GM12878 (cell line): ENCODE measurements at regions not wholly inside any gene's neighbourhood (a gene's known extent, or its start where the extent isn't known, plus 50 kb on each side); places are given as distances from the start of the nearest gene placed in this dataset.

Experiments used
- ATAC-seq: fragments of 200-7000 bp; cut with Tn5 transposase; 3 replicates; pipeline ENCODE4 v1.9.1; 2020; ENCODE audit warnings: mild to moderate bottlenecking, moderate library complexity
- BruUV-seq: library from RNA; stranded (reverse); fragments of 400-500 nt; replicated peaks from 2 replicates; lab custom pipeline; 2021; lab: Mats Ljungman, UMichigan
- CTCF ChIA-PET: fragments of 300-600 bp; sonication (Branson Sonifier 250); formaldehyde crosslinking; extraction: SDS; loops from one replicate; lab custom pipeline; 2021; ENCODE audit warnings: inconsistent platforms; lab: Yijun Ruan, JAX
- POLR2A ChIA-PET: fragments of 350-600 bp; formaldehyde crosslinking; extraction: SDS; loops from one replicate; lab custom pipeline; 2021; ENCODE audit warnings: inconsistent platforms; lab: Charles Lee
- RAD21 ChIA-PET: fragments of 300-600 bp; sonication (Branson Sonifier 250); formaldehyde crosslinking; loops from one replicate; lab custom pipeline; 2023; ENCODE audit warnings: antibody characterized with exemption; ENCODE audit not compliant: unreplicated experiment; lab: Charles Lee
- SMC1A ChIA-PET: fragments of 300-600 bp; sonication (Branson Sonifier 250); formaldehyde crosslinking; loops from one replicate; lab custom pipeline; 2023; ENCODE audit not compliant: unreplicated experiment, uncharacterized antibody; lab: Charles Lee
- DNase-seq: peaks from one replicate; pipeline ENCODE4 v3.0.0-alpha.2; 2011; ENCODE audit warnings: low read depth, low spot score
- FAIRE-seq: peaks from 3 replicates; lab custom pipeline; 2011; peaks lifted over from hg19 to GRCh38; lab: Jason Lieb, UNC
- H2AFZ ChIP-seq: 2 replicates; pipeline ENCODE4 v1.6.0; 2011; ENCODE audit warnings: low read depth, low read length, control low read depth; ENCODE audit not compliant: control insufficient read depth
- H3K27ac ChIP-seq: 2 replicates; pipeline ENCODE4 v1.5.1; 2011; ENCODE audit warnings: control low read depth; ENCODE audit not compliant: control insufficient read depth, insufficient read depth
- H3K27me3 ChIP-seq, 2 experiments: replicated peaks in 1 of 2; 2 replicates each; pipeline versions ENCODE4 v1.6.0 to v1.6.1; 2011; ENCODE audit warnings: low read length in 1 of 2; ENCODE audit not compliant: control insufficient read depth in 2 of 2, insufficient read depth in 2 of 2
- H3K36me3 ChIP-seq, 2 experiments: 2 replicates each; pipeline ENCODE4 v1.5.1; 2011; ENCODE audit warnings: low read length in 1 of 2; ENCODE audit not compliant: control insufficient read depth in 2 of 2, insufficient read depth in 2 of 2
- H3K4me1 ChIP-seq: 2 replicates; pipeline ENCODE4 v1.6.1; 2011; ENCODE audit warnings: mild to moderate bottlenecking, low read length, moderate library complexity, mixed read lengths; ENCODE audit not compliant: control insufficient read depth, insufficient read depth
- H3K4me2 ChIP-seq: 2 replicates; pipeline ENCODE4 v1.6.0; 2011; ENCODE audit warnings: control low read depth; ENCODE audit not compliant: control insufficient read depth, insufficient read depth
- H3K4me3 ChIP-seq: fragments of 200-600 bp; sonication (generic); 2 replicates; pipeline ENCODE4 v1.5.1; 2016
- H3K79me2 ChIP-seq: 2 replicates; pipeline ENCODE4 v1.6.0; 2011; ENCODE audit warnings: low read length; ENCODE audit not compliant: control insufficient read depth, insufficient read depth
- H3K9ac ChIP-seq: 2 replicates; pipeline ENCODE4 v1.8.0; 2011; ENCODE audit warnings: low read length, control low read depth, mixed read lengths; ENCODE audit not compliant: control insufficient read depth, insufficient read depth
- H3K9me3 ChIP-seq: replicated peaks from 3 replicates; pipeline ENCODE4 v1.5.1; 2011; ENCODE audit warnings: mild to moderate bottlenecking, low read length; ENCODE audit not compliant: control insufficient read depth, insufficient read depth
- H4K20me1 ChIP-seq: 2 replicates; pipeline ENCODE4 v1.6.0; 2011; ENCODE audit not compliant: control insufficient read depth, insufficient read depth
- CUX1 ChIP-seq: IDR thresholded peaks from 2 replicates; pipeline ENCODE4 v1.6.1; 2012; ENCODE audit warnings: improper control_type of control experiment, low read depth, low read length; ENCODE audit not compliant: insufficient replicate concordance
- ESRRA ChIP-seq: IDR thresholded peaks from 2 replicates; pipeline ENCODE4 v1.6.1; 2012; ENCODE audit warnings: mild to moderate bottlenecking, low read length, improper control_type of control experiment
- IKZF2 ChIP-seq, 2 experiments: fragments of 450-650 bp; IDR thresholded peaks; 2 replicates each; pipeline ENCODE4 v1.6.1; 2017; ENCODE audit warnings: mild to moderate bottlenecking in 2 of 2, moderate library complexity in 2 of 2
- JUNB ChIP-seq: IDR thresholded peaks from 2 replicates; pipeline ENCODE4 v1.6.1; 2016; ENCODE audit warnings: antibody characterized with exemption, mild to moderate bottlenecking
- KLF5 ChIP-seq: fragments of 450-650 bp; IDR thresholded peaks from 2 replicates; pipeline ENCODE4 v1.6.1; 2014; ENCODE audit warnings: mild to moderate bottlenecking; ENCODE audit not compliant: partially characterized antibody
- NFIC ChIP-seq: IDR thresholded peaks from 2 replicates; pipeline ENCODE4 v1.6.1; 2012; ENCODE audit warnings: low read depth, mild to moderate bottlenecking, inconsistent platforms, low read length, moderate library complexity
- PBX3 ChIP-seq: IDR thresholded peaks from 2 replicates; pipeline ENCODE4 v1.6.1; 2011; ENCODE audit warnings: mild to moderate bottlenecking, low read depth, low read length, moderate library complexity; ENCODE audit not compliant: insufficient replicate concordance
- RAD21 ChIP-seq: IDR thresholded peaks from 2 replicates; pipeline ENCODE4 v1.6.1; 2011; ENCODE audit warnings: mild to moderate bottlenecking, low read depth, low read length, moderate library complexity; ENCODE audit not compliant: insufficient read depth
- SREBF2 ChIP-seq: IDR thresholded peaks from 2 replicates; pipeline ENCODE4 v1.6.1; 2012; ENCODE audit warnings: mild to moderate bottlenecking, low read length
- STAT3 ChIP-seq: IDR thresholded peaks from 2 replicates; pipeline ENCODE4 v1.6.1; 2011; ENCODE audit warnings: low read depth, low read length, improper control_type of control experiment
- TARDBP ChIP-seq: IDR thresholded peaks from 2 replicates; pipeline ENCODE4 v1.6.1; 2016; ENCODE audit warnings: borderline replicate concordance
- TCF12 ChIP-seq: IDR thresholded peaks from 2 replicates; pipeline ENCODE4 v1.6.1; 2011; ENCODE audit warnings: low read depth, mild to moderate bottlenecking, low read length
- WGBS: methylation state at CpG from one replicate; pipeline ENCODE4 v1.1.6; 2016; ENCODE audit warnings: low lambda C conversion rate; ENCODE audit not compliant: insufficient replicate concordance, insufficient coverage; ENCODE audit errors: missing lambda C conversion rate; 5-methylcytosine and 5-hydroxymethylcytosine counted together
- in situ Hi-C: fragments of 300-500 bp; cut with MboI; formaldehyde crosslinking; loops from 9 replicates; pipeline ENCODE4 v1.14.3; 2018; ENCODE audit warnings: mixed read lengths
- intact Hi-C: fragments of 100-400 bp; cut with micrococcal nuclease; formaldehyde crosslinking; loops from one replicate; pipeline ENCODE4 v1.14.2; 2022; ENCODE audit not compliant: unreplicated experiment
- TF ChIP-seq, protein P1 (sequence below): IDR thresholded peaks from 2 replicates; pipeline ENCODE4 v1.6.1; 2012; ENCODE audit warnings: mild to moderate bottlenecking, low read depth, low read length

DNA sequence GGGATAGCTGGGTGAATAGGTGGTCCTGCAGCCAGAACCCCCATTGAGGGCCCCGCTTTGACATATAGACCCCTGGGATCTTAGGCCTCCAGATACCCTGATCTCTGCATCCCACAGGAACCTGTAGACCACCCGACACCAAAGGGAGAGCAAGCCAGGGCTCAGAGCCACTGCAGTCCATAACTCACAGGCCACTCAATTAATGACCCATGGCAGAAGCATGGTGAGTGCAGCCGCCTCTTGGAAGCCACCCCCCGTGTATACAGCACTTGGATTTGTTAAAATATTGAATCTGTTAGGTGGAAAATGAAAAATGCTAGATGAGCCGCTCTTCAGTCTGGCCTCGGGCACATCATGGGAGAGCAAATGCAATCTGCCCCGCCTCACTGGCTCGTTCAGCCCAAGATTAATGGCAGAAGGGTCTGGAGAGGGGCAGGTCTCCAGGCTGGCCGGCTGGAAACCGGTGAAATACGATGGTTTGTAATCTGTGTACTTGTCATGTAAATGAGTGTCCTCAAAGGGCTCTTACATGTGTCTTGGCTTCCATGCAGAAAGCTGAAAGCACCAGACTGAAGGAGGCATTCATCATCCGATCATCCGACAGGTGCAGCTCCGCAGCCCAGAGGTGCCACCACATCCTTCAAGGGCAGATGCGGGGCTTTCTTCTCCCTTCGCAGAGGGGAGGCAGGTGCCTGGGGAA lies 111.3 kb downstream of the OLFM1 start:
- TF ChIP-seq JUNB (no peak), TARDBP (no peak), NFIC (no peak), IKZF2 (IDR thresholded peaks at IDR 0.05) (no peak), STAT3 (no peak), TCF12 (no peak), ESRRA (no peak), KLF5 (no peak), CUX1 (no peak), SREBF2 (no peak), PBX3 (no peak), RAD21 (no peak)
- TF ChIP-seq, protein P1, sequence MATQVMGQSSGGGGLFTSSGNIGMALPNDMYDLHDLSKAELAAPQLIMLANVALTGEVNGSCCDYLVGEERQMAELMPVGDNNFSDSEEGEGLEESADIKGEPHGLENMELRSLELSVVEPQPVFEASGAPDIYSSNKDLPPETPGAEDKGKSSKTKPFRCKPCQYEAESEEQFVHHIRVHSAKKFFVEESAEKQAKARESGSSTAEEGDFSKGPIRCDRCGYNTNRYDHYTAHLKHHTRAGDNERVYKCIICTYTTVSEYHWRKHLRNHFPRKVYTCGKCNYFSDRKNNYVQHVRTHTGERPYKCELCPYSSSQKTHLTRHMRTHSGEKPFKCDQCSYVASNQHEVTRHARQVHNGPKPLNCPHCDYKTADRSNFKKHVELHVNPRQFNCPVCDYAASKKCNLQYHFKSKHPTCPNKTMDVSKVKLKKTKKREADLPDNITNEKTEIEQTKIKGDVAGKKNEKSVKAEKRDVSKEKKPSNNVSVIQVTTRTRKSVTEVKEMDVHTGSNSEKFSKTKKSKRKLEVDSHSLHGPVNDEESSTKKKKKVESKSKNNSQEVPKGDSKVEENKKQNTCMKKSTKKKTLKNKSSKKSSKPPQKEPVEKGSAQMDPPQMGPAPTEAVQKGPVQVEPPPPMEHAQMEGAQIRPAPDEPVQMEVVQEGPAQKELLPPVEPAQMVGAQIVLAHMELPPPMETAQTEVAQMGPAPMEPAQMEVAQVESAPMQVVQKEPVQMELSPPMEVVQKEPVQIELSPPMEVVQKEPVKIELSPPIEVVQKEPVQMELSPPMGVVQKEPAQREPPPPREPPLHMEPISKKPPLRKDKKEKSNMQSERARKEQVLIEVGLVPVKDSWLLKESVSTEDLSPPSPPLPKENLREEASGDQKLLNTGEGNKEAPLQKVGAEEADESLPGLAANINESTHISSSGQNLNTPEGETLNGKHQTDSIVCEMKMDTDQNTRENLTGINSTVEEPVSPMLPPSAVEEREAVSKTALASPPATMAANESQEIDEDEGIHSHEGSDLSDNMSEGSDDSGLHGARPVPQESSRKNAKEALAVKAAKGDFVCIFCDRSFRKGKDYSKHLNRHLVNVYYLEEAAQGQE = no peak
- TF ChIP-seq, all 136 proteins: peak for 0
- FAIRE-seq = no peak

More for the DNA sequence above, 111.3 kb downstream of the OLFM1 start:
- ATAC-seq (no peak), DNase-seq (no peak)
- Histone ChIP-seq H3K9ac (no peak overlapping the region), H3K27ac (no peak overlapping the region), H2AFZ (no peak overlapping the region), H3K79me2 (no peaks in the 10 kb centered on the region), H3K36me3 (no peaks in the 10 kb centered on the region), H3K27me3 (no peaks in the 10 kb centered on the region), H4K20me1 (no peaks in the 10 kb centered on the region), H3K9me3 (no peaks in the 10 kb centered on the region; the same call in 2 of the 3 replicates), H3K4me1 (no peaks in the 10 kb centered on the region), H3K4me2 (no peak overlapping the region), H3K4me3 (no peak overlapping the region)
- ChIA-PET RAD21 (no interaction called here), POLR2A (no interaction called here), CTCF (no interaction called here), SMC1A (no interaction called here)
- no TSS peak for BruUV-seq
- WGBS = 27% methylated on average over 16 of the region's 16 CpGs
- in situ Hi-C loops (no loop called here), intact Hi-C loops (no loop called here)
